ENCODE measurements at regions not wholly inside any gene's neighbourhood (a gene's known extent, or its start where the extent isn't known, plus 50 kb on each side); places are given as distances from the start of the nearest gene placed in this dataset.

DNA sequence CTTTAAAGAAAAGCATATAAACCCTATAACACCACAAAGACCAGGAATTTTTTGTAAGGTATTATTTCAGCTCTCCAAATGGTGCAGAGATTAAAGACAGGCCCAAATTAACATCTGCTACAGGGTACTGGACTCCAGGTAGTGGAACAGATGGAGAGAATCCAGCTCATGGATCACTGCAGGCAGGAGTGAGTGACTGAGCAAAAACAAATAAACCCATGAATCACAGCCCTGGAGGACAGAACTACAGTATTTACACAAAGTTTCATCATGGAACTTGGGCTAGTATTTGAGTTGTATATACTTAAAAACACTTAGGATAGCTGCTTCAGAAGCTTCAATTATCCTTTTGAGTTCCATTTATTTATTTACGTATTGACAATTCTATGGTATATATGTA, 132.8 kb upstream of the SPRY2 start:
- no peak for DNase-seq
- Histone ChIP-seq H3K9me3 (ENCODE audit: control insufficient read depth in 2 of 2, insufficient read depth in 1 of 2, low read depth in 1 of 2, low read length in 1 of 2) (no peaks in the 10 kb centered on the region), H3K4me1 (ENCODE audit: control insufficient read depth in 3 of 3, insufficient read depth in 2 of 3, low read depth in 1 of 3, low read length in 2 of 3) (peaks cover 0 to 13% (median 0%) of the 10 kb centered on the region in 3 donors), H3K4me3 (ENCODE audit: low read depth in 1 of 3, low read length in 3 of 3) (no peak overlapping the region), H3K27ac (ENCODE audit: low read depth in 1 of 3, low read length in 2 of 3) (no peak overlapping the region), H3K27me3 (ENCODE audit: control insufficient read depth in 3 of 3, insufficient read depth in 3 of 3, low read length in 3 of 3) (no peaks in the 10 kb centered on the region), H3K36me3 (ENCODE audit: control insufficient read depth in 3 of 3, insufficient read depth in 2 of 3, low read depth in 1 of 3, low read length in 3 of 3) (no peaks in the 10 kb centered on the region)
- 86 to 95% (median 88%) methylated on average over 1 of the region's 1 CpG for WGBS, 3 donors
- no peak for FAIRE-seq

DNA sequence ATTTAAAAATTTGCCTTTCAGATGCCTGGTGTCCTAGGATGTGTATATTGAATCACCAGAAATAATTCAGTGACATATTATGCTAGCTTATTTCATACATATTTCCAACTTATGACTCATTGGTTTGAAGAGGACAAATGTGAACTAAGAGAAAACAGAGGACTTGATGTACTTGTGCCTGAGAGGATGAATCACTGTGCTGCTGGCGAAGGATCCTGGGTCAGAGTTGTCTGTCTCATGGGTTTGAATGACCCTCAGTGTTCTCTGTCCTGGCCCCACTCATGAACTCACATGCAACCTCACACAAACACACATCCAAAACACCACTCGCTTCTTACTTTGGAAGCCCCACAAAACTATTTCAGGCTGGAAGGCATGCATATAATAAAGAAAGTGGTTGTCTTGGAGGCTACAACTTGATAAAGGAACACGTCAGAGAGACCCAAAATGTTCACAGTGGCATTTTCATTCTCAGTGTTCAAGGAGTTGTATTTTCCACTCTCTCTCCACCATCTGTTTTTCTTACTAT, 129.0 kb upstream of the SPRY2 start:
- no peaks in the 10 kb centered on the region for H3K9me3 ChIP-seq (ENCODE audit: control insufficient read depth in 2 of 2, insufficient read depth in 1 of 2, low read depth in 1 of 2, low read length in 1 of 2)
- H3K4me3 ChIP-seq (ENCODE audit: low read depth in 1 of 3, low read length in 3 of 3) = no peak overlapping the region
- WGBS, 3 donors = 56 to 83% (median 64%) methylated on average over 3 of the region's 3 CpGs
- no peak for FAIRE-seq
- no peaks in the 10 kb centered on the region for H3K4me1 ChIP-seq (ENCODE audit: control insufficient read depth in 3 of 3, insufficient read depth in 2 of 3, low read depth in 1 of 3, low read length in 2 of 3)
- H3K36me3 ChIP-seq (ENCODE audit: control insufficient read depth in 3 of 3, insufficient read depth in 2 of 3, low read depth in 1 of 3, low read length in 3 of 3) = no peaks in the 10 kb centered on the region
- peak; percentile 6 to 8 for DNase-seq
- H3K27ac ChIP-seq (ENCODE audit: low read depth in 1 of 3, low read length in 2 of 3) = peak overlapping the region in 1 of 3 donors; percentile 79
- no peaks in the 10 kb centered on the region for H3K27me3 ChIP-seq (ENCODE audit: control insufficient read depth in 3 of 3, insufficient read depth in 3 of 3, low read length in 3 of 3)

DNA sequence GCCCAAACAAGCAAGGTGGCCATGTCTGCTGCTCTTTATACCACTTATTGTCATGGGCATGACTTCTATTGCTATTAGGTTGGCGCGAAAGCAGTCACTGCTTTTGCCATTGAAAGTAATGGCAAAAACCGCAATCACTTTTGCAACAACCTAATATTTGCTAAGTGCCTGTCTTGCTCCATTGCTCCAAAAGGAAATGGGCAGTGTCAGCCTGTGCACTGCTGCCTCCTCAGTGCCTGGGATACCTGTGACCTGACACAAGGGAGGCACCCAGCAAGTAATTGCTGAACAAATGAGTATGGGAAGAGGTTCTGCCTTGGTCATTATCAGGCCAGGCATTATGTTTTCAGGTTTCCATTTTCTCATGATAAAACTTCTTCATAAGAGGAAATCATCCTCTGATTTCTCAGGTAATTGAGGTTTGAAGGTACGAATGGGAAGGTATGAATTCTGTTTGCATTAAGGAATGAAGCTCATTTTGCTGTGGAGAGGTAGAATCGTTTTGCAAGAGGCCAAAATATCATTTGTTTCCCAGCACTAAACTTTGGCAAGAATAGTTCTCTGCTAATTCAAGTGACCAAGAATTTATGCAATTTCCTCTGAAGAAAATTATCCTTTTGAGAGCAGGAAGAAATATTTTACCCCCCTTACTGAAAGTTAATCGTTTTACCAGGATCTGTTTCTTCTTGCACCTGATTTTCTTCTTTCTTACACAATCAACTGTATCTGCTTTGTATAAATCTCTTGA, 128.4 kb upstream of the SPRY2 start:
- Histone ChIP-seq H3K27me3 (ENCODE audit: control insufficient read depth in 3 of 3, insufficient read depth in 3 of 3, low read length in 3 of 3) (no peaks in the 10 kb centered on the region), H3K36me3 (ENCODE audit: control insufficient read depth in 3 of 3, insufficient read depth in 2 of 3, low read depth in 1 of 3, low read length in 3 of 3) (no peaks in the 10 kb centered on the region), H3K4me3 (ENCODE audit: low read depth in 1 of 3, low read length in 3 of 3) (no peak overlapping the region), H3K4me1 (ENCODE audit: control insufficient read depth in 3 of 3, insufficient read depth in 2 of 3, low read depth in 1 of 3, low read length in 2 of 3) (no peaks in the 10 kb centered on the region), H3K9me3 (ENCODE audit: control insufficient read depth in 2 of 2, insufficient read depth in 1 of 2, low read depth in 1 of 2, low read length in 1 of 2) (no peaks in the 10 kb centered on the region), H3K27ac (ENCODE audit: low read depth in 1 of 3, low read length in 2 of 3) (peak overlapping the region in 1 of 3 donors; percentile 92)
- 71 to 88% (median 83%) methylated on average over 6 of the region's 6 CpGs for WGBS, 3 donors
- FAIRE-seq = no peak
- DNase-seq = no peak

DNA sequence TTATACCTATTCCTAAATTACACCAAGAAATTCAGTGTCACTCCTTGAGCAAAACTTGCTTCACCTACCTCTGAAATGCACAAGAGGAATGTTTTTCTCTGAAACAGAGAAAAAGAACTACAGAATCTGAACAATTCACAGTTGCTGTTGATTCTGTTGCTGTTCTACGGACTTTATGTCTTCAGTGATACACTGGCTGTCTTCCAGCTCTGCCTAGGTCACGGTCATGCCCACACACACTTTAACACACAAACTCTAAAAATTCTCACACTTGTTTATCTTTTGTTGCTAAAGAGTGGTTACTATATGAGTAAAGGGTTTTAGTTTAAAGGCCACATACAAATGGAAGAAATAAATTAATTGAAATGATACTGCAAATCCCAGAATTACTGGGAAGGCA, 124.4 kb upstream of the SPRY2 start:
- no peaks in the 10 kb centered on the region for H3K4me1 ChIP-seq (ENCODE audit: control insufficient read depth in 3 of 3, insufficient read depth in 2 of 3, low read depth in 1 of 3, low read length in 2 of 3)
- FAIRE-seq (no peak), DNase-seq (no peak)
- 70 to 90% (median 80%) methylated on average over 2 of the region's 2 CpGs for WGBS, 3 donors
- H3K36me3 ChIP-seq (ENCODE audit: control insufficient read depth in 3 of 3, insufficient read depth in 2 of 3, low read depth in 1 of 3, low read length in 3 of 3) = no peaks in the 10 kb centered on the region
- no peaks in the 10 kb centered on the region for H3K9me3 ChIP-seq (ENCODE audit: control insufficient read depth in 2 of 2, insufficient read depth in 1 of 2, low read depth in 1 of 2, low read length in 1 of 2)
- no peak overlapping the region for H3K4me3 ChIP-seq (ENCODE audit: low read depth in 1 of 3, low read length in 3 of 3)
- H3K27me3 ChIP-seq (ENCODE audit: control insufficient read depth in 3 of 3, insufficient read depth in 3 of 3, low read length in 3 of 3) = no peaks in the 10 kb centered on the region
- H3K27ac ChIP-seq (ENCODE audit: low read depth in 1 of 3, low read length in 2 of 3) = no peak overlapping the region

DNA sequence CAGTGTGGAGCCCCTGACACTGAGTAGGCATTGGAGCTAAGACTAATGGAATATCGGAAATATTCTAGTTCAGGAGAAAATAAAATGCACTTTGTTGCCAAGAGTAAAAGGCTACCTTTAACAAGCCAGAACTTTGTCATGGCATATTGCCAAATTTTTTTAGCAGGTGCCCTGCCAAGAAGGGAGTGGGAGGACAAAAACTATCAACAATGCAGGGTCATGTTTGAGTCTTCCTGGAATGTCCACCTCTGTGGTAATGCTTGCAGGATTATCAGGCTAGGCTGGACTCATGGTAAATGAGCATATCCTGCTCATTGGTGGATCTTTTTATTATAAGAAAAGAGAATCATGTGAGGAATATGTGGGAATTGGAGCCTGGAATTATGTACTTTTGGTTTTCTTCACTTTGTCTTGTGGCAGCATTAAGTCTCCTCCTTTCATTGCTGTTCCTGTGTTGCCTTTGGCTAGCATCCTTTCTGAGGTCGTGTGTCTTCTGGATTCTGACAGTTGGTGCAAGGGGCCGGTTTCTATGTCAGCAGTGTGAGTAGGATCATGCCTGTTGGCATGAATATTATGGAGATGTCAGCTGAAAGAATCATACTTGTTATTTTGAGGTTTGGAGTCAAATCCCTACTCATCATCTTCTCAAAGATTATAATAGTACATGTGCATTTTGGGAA, 122.9 kb upstream of the SPRY2 start:
- FAIRE-seq (no peak), DNase-seq (no peak)
- no peak overlapping the region for H3K4me3 ChIP-seq (ENCODE audit: low read depth in 1 of 3, low read length in 3 of 3)
- no peaks in the 10 kb centered on the region for H3K27me3 ChIP-seq (ENCODE audit: control insufficient read depth in 3 of 3, insufficient read depth in 3 of 3, low read length in 3 of 3)
- no peaks in the 10 kb centered on the region for H3K36me3 ChIP-seq (ENCODE audit: control insufficient read depth in 3 of 3, insufficient read depth in 2 of 3, low read depth in 1 of 3, low read length in 3 of 3)
- no peaks in the 10 kb centered on the region for H3K9me3 ChIP-seq (ENCODE audit: control insufficient read depth in 2 of 2, insufficient read depth in 1 of 2, low read depth in 1 of 2, low read length in 1 of 2)
- 67 to 73% (median 73%) methylated on average over 3 of the region's 3 CpGs for WGBS, 3 donors
- H3K27ac ChIP-seq (ENCODE audit: low read depth in 1 of 3, low read length in 2 of 3) = no peak overlapping the region
- no peaks in the 10 kb centered on the region for H3K4me1 ChIP-seq (ENCODE audit: control insufficient read depth in 3 of 3, insufficient read depth in 2 of 3, low read depth in 1 of 3, low read length in 2 of 3)

DNA sequence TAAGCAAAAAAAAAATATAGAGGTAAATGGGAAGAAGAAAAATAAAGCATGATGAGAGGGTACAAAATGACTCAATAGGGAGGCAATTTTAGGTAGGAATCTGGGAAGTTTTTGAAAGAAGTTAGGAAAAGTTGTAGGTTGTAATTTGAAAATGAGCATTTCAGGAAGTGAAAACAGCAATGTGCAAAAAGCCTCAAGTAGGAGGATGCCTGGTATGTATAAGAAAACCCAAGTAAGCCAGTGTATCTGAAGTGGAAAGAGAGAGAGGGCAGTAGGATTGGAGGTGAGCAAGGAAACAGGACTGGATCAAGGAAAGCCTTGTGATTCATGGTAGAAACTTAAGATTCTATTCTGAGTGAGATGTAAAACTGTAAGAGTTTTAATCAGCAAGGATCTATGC, 121.6 kb upstream of the SPRY2 start:
- no peak for DNase-seq
- Histone ChIP-seq H3K36me3 (ENCODE audit: control insufficient read depth in 3 of 3, insufficient read depth in 2 of 3, low read depth in 1 of 3, low read length in 3 of 3) (no peaks in the 10 kb centered on the region), H3K4me1 (ENCODE audit: control insufficient read depth in 3 of 3, insufficient read depth in 2 of 3, low read depth in 1 of 3, low read length in 2 of 3) (no peaks in the 10 kb centered on the region), H3K27ac (ENCODE audit: low read depth in 1 of 3, low read length in 2 of 3) (no peak overlapping the region), H3K4me3 (ENCODE audit: low read depth in 1 of 3, low read length in 3 of 3) (no peak overlapping the region), H3K27me3 (ENCODE audit: control insufficient read depth in 3 of 3, insufficient read depth in 3 of 3, low read length in 3 of 3) (no peaks in the 10 kb centered on the region), H3K9me3 (ENCODE audit: control insufficient read depth in 2 of 2, insufficient read depth in 1 of 2, low read depth in 1 of 2, low read length in 1 of 2) (no peaks in the 10 kb centered on the region)
- no peak for FAIRE-seq

DNA sequence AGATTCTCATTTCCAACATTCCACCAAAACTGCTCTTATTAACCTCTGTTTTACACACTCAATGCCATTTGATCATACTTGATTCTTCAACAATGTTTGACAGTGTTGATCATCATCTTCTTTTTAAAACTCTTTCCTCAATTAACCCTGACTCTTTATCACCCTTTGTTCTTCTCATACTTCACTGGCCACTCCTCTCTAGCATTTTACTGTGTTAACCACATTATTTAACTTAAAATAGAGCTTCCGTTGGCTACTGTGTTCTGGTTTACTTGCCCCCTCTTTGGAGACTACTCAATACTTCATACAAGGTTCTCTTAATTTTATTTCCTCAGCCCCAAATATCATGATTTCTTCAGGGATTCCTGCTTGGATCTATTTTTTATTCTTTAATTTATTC, 121.1 kb upstream of the SPRY2 start:
- FAIRE-seq = no peak
- WGBS, 3 donors = 77 to 91% (median 83%) methylated on average over 1 of the region's 1 CpG
- H3K27me3 ChIP-seq (ENCODE audit: control insufficient read depth in 3 of 3, insufficient read depth in 3 of 3, low read length in 3 of 3) = no peaks in the 10 kb centered on the region
- H3K9me3 ChIP-seq (ENCODE audit: control insufficient read depth in 2 of 2, insufficient read depth in 1 of 2, low read depth in 1 of 2, low read length in 1 of 2) = no peaks in the 10 kb centered on the region
- DNase-seq = no peak
- H3K4me3 ChIP-seq (ENCODE audit: low read depth in 1 of 3, low read length in 3 of 3) = no peak overlapping the region
- no peaks in the 10 kb centered on the region for H3K4me1 ChIP-seq (ENCODE audit: control insufficient read depth in 3 of 3, insufficient read depth in 2 of 3, low read depth in 1 of 3, low read length in 2 of 3)
- H3K36me3 ChIP-seq (ENCODE audit: control insufficient read depth in 3 of 3, insufficient read depth in 2 of 3, low read depth in 1 of 3, low read length in 3 of 3) = no peaks in the 10 kb centered on the region
- no peak overlapping the region for H3K27ac ChIP-seq (ENCODE audit: low read depth in 1 of 3, low read length in 2 of 3)

DNA sequence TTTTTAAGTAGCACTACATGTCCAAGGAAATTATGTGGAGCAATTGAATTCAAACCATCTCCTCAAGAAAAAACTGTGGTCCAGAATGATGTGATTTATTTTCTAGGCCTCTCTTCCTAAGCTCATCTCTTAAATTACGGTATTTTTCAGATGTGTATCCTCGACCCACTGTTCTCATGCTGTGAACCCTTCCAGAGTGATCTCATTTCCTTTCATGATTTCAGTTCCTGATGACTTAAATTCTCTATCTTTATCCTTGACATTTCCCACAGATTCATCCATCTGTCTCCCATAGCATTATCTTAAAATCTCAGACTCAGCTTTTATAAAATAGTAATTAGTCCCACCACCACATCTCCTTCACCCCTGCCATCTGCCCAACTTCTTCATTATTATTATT, 117.6 kb upstream of the SPRY2 start:
- Histone ChIP-seq H3K4me3 (ENCODE audit: low read depth in 1 of 3, low read length in 3 of 3) (no peak overlapping the region), H3K4me1 (ENCODE audit: control insufficient read depth in 3 of 3, insufficient read depth in 2 of 3, low read depth in 1 of 3, low read length in 2 of 3) (no peaks in the 10 kb centered on the region), H3K27me3 (ENCODE audit: control insufficient read depth in 3 of 3, insufficient read depth in 3 of 3, low read length in 3 of 3) (no peaks in the 10 kb centered on the region), H3K9me3 (ENCODE audit: control insufficient read depth in 2 of 2, insufficient read depth in 1 of 2, low read depth in 1 of 2, low read length in 1 of 2) (no peaks in the 10 kb centered on the region), H3K27ac (ENCODE audit: low read depth in 1 of 3, low read length in 2 of 3) (no peak overlapping the region), H3K36me3 (ENCODE audit: control insufficient read depth in 3 of 3, insufficient read depth in 2 of 3, low read depth in 1 of 3, low read length in 3 of 3) (no peaks in the 10 kb centered on the region)
- no peak for DNase-seq
- WGBS, 3 donors = 62 to 75% (median 64%) methylated on average over 2 of the region's 2 CpGs
- FAIRE-seq = no peak

Data from small intestine (tissue), 7 donors.